CD14-positive monocyte (primary cell): ENCODE measurements at regions not wholly inside any gene's neighbourhood (a gene's known extent, or its start where the extent isn't known, plus 50 kb on each side); places are given as distances from the start of the nearest gene placed in this dataset.
A peak's percentile ranks its signal among the peaks of the same experiment; 100 is the strongest.
"Not testable (repeated sequence)": the region's sequence is repeated elsewhere in the genome, so short reads cannot be mapped to it uniquely, and the experiment has no call there.

Source experiments
- DNase-seq, 3 donors: peaks; one replicate each; pipeline ENCODE4 v3.0.0-alpha.2; 2011 to 2022
- H2AFZ ChIP-seq: 2 replicates; pipeline ENCODE4 v1.6.0; 2012; ENCODE audit warnings: mild to moderate bottlenecking, low read depth, low read length, inconsistent platforms; ENCODE audit not compliant: insufficient read depth, poor library complexity, severe bottlenecking
- H3K27ac ChIP-seq, 2 donors: 1 replicate in 1 of 2; 2 replicates in 1 of 2; pipeline ENCODE4 v1.5.1; 2012 to 2013; ENCODE audit warnings: low read length in 2 of 2, control low read depth in 1 of 2, inconsistent platforms in 1 of 2, low read depth in 1 of 2, mild to moderate bottlenecking in 1 of 2
- H3K27me3 ChIP-seq, 2 donors: one replicate each; pipeline versions ENCODE4 v1.6.0 to v1.6.1; 2011 to 2013; ENCODE audit warnings: low read length in 2 of 2; ENCODE audit not compliant: control insufficient read depth in 2 of 2, insufficient read depth in 2 of 2
- H3K36me3 ChIP-seq, 2 donors: replicated peaks in 1 of 2; 1 replicate in 1 of 2; 2 replicates in 1 of 2; pipeline versions ENCODE4 v1.5.1 to v1.6.1; 2012 to 2013; ENCODE audit warnings: low read length in 2 of 2, control low read depth in 1 of 2, inconsistent platforms in 1 of 2, mild to moderate bottlenecking in 1 of 2; ENCODE audit not compliant: insufficient read depth in 2 of 2, control insufficient read depth in 1 of 2
- H3K4me1 ChIP-seq, 2 donors: 1 replicate in 1 of 2; 2 replicates in 1 of 2; pipeline versions ENCODE4 v1.5.1 to v1.6.1; 2012 to 2013; ENCODE audit warnings: low read length in 2 of 2, control low read depth in 1 of 2, inconsistent platforms in 1 of 2, mild to moderate bottlenecking in 1 of 2, moderate library complexity in 1 of 2; ENCODE audit not compliant: insufficient read depth in 2 of 2, control insufficient read depth in 1 of 2
- H3K4me2 ChIP-seq: replicated peaks from 2 replicates; pipeline ENCODE3; 2012; ENCODE audit warnings: low read length, moderate library complexity, mild to moderate bottlenecking; ENCODE audit not compliant: poor library complexity, severe bottlenecking; ENCODE audit errors: extremely low read depth
- H3K4me3 ChIP-seq, 3 experiments: fragments of 200-600 bp in 1 of 3; sonication (generic) in 1 of 3; replicated peaks in 1 of 3; 1 replicate in 2 of 3; 2 replicates in 1 of 3; pipeline ENCODE4 v1.5.1; 2011 to 2013; ENCODE audit warnings: low read length in 3 of 3, mild to moderate bottlenecking in 3 of 3, control low read depth in 2 of 3, low read depth in 2 of 3, inconsistent platforms in 1 of 3, moderate library complexity in 1 of 3
- H3K79me2 ChIP-seq: 2 replicates; pipeline ENCODE4 v1.6.0; 2012; ENCODE audit warnings: mild to moderate bottlenecking, control low read depth, inconsistent platforms, low read length, moderate library complexity; ENCODE audit not compliant: insufficient read depth
- H3K9ac ChIP-seq: 2 replicates; pipeline ENCODE4 v1.6.0; 2017; ENCODE audit warnings: low read length, mild to moderate bottlenecking; ENCODE audit not compliant: insufficient read depth, poor library complexity, severe bottlenecking
- H3K9me3 ChIP-seq, 2 donors: replicated peaks in 1 of 2; 1 replicate in 1 of 2; 2 replicates in 1 of 2; pipeline versions ENCODE4 v1.5.1 to v1.6.1; 2012 to 2013; ENCODE audit warnings: low read length in 2 of 2, control low read depth in 1 of 2; ENCODE audit not compliant: control insufficient read depth in 1 of 2, insufficient read depth in 1 of 2
- H4K20me1 ChIP-seq: 2 replicates; pipeline ENCODE4 v1.6.0; 2012; ENCODE audit warnings: mild to moderate bottlenecking, low read length, control low read depth, moderate library complexity; ENCODE audit not compliant: insufficient read depth
- H3K27ac Mint-ChIP-seq, 7 donors: one replicate each; pipeline ENCODE4 v1.8.0; 2020; ENCODE audit warnings: mild to moderate bottlenecking in 7 of 7, mixed read lengths in 7 of 7, moderate library complexity in 6 of 7, inconsistent platforms in 2 of 7
- H3K27me3 Mint-ChIP-seq, 3 donors: one replicate each; pipeline ENCODE4 v1.8.0; 2021 to 2022; ENCODE audit warnings: low read depth in 3 of 3, mild to moderate bottlenecking in 3 of 3, mixed read lengths in 3 of 3, moderate library complexity in 3 of 3, inconsistent platforms in 1 of 3
- H3K36me3 Mint-ChIP-seq, 2 donors: one replicate each; pipeline ENCODE4 v1.8.0; 2020; ENCODE audit warnings: mixed read lengths in 2 of 2, inconsistent platforms in 1 of 2, mild to moderate bottlenecking in 1 of 2
- H3K4me1 Mint-ChIP-seq: one replicate; pipeline ENCODE4 v1.8.0; 2020; ENCODE audit warnings: mild to moderate bottlenecking, mixed read lengths
- H3K4me3 Mint-ChIP-seq, 2 donors: one replicate each; pipeline ENCODE4 v1.8.0; 2020; ENCODE audit warnings: mild to moderate bottlenecking in 2 of 2, mixed read lengths in 2 of 2, moderate library complexity in 1 of 2
- H3K9me3 Mint-ChIP-seq, 7 donors: one replicate each; pipeline ENCODE4 v1.8.0; 2020 to 2022; ENCODE audit warnings: mixed read lengths in 7 of 7, mild to moderate bottlenecking in 6 of 7, moderate library complexity in 6 of 7, inconsistent platforms in 2 of 7
- CTCF ChIP-seq: fragments of 200-600 bp; IDR thresholded peaks from one replicate; pipeline ENCODE4 v1.8.0; 2022; ENCODE audit warnings: antibody characterized with exemption, mild to moderate bottlenecking
- WGBS: methylation state at CpG from one replicate; pipeline ENCODE4 v1.1.5; 2013; ENCODE audit warnings: missing lambda C conversion rate; ENCODE audit not compliant: insufficient coverage; 5-methylcytosine and 5-hydroxymethylcytosine counted together
- intact Hi-C, 2 donors: fragments of 100-400 bp; cut with micrococcal nuclease; formaldehyde crosslinking; loops; one replicate each; pipeline versions ENCODE4 v1.15.0 to v1.15.1; 2023

DNA sequence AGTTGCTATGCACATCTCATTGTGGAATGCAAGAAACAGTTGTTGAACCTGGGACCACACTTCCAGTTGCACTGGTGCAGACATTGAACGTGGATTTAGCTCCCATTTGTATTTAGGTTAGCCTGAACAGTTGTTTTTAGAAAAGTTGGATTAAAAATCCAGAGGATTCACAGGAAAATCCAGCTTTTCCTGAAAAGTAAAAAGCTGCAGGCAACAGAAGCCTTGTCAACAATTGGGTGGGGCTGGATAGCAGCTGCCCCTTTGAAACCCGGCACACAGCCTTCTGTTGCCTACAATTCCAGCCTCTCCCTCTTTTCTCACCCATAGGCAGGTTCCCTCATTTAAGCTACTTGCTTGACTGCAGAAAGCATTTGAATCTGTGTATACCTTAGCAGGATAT, 165.3 kb upstream of the TBL1XR1 start:
- Mint-ChIP-seq H3K36me3 (no peaks in the 10 kb centered on the region), H3K9me3 (no peaks in the 10 kb centered on the region), H3K27ac (peak overlapping the region in 1 of 7 donors; percentile 50), H3K27me3 (peaks cover 0 to 4% (median 3%) of the 10 kb centered on the region in 3 donors), H3K4me3 (no peak overlapping the region), H3K4me1 (peaks cover 37% of the 10 kb centered on the region)
- no peak for TF ChIP-seq CTCF
- no peaks in the 10 kb centered on the region for H3K79me2 ChIP-seq
- H2AFZ ChIP-seq: no peak overlapping the region
- 90% methylated on average over 2 of the region's 2 CpGs for WGBS
- no peaks in the 10 kb centered on the region for H3K27me3 ChIP-seq
- H3K4me1 ChIP-seq: peaks cover 39 to 44% of the 10 kb centered on the region in 2 donors
- no peaks in the 10 kb centered on the region for H4K20me1 ChIP-seq
- no peak overlapping the region for H3K4me2 ChIP-seq
- H3K9me3 ChIP-seq: no peaks in the 10 kb centered on the region
- H3K9ac ChIP-seq: no peak overlapping the region
- H3K27ac ChIP-seq: peak overlapping the region in 1 of 2 donors; percentile 87
- intact Hi-C loops: loop anchor here (5.0 to 10.0 kb wide), 4 partner anchors 62 to 412 kb away; no protein-coding TSS in a partner anchor
- H3K36me3 ChIP-seq: no peaks in the 10 kb centered on the region
- DNase-seq: no peak
- no peak overlapping the region for H3K4me3 ChIP-seq

GRCh38 chr3:177364236-177364635, 167.0 kb upstream of the TBL1XR1 start:
- peaks cover 1 to 4% (median 3%) of the 10 kb centered on the region in 3 donors for H3K27me3 Mint-ChIP-seq
- H3K4me2 ChIP-seq: no peak overlapping the region
- H3K4me1 ChIP-seq: peaks cover 26 to 28% of the 10 kb centered on the region in 2 donors
- H3K4me3 ChIP-seq: no peak overlapping the region
- no peaks in the 10 kb centered on the region for H3K36me3 Mint-ChIP-seq
- intact Hi-C loops: loop anchor here (5.0 to 10.0 kb wide), 4 partner anchors 61 to 411 kb away; no protein-coding TSS in a partner anchor
- no peaks in the 10 kb centered on the region for H3K9me3 Mint-ChIP-seq
- H2AFZ ChIP-seq: no peak overlapping the region
- no peaks in the 10 kb centered on the region for H3K36me3 ChIP-seq
- H3K9ac ChIP-seq: no peak overlapping the region
- no CpG with 5 or more reads among the region's 4 CpGs for WGBS
- H3K27ac Mint-ChIP-seq: no peak overlapping the region
- H3K4me3 Mint-ChIP-seq: no peak overlapping the region
- H4K20me1 ChIP-seq: no peaks in the 10 kb centered on the region
- H3K4me1 Mint-ChIP-seq: peaks cover 23% of the 10 kb centered on the region
- no peaks in the 10 kb centered on the region for H3K9me3 ChIP-seq
- H3K27me3 ChIP-seq: no peaks in the 10 kb centered on the region
- no peak for TF ChIP-seq CTCF
- DNase-seq: no peak
- no peaks in the 10 kb centered on the region for H3K79me2 ChIP-seq
- no peak overlapping the region for H3K27ac ChIP-seq

- not testable (repeated sequence) for H3K27me3 ChIP-seq, DNase-seq, H3K27ac Mint-ChIP-seq, H3K36me3 ChIP-seq, H3K9me3 ChIP-seq, H3K9ac ChIP-seq, H3K27me3 Mint-ChIP-seq, H3K79me2 ChIP-seq, H3K9me3 Mint-ChIP-seq, H3K27ac ChIP-seq, H3K4me3 ChIP-seq, H3K4me2 ChIP-seq, H4K20me1 ChIP-seq, H3K4me3 Mint-ChIP-seq, H3K36me3 Mint-ChIP-seq, H2AFZ ChIP-seq
- peaks cover 17% of the 10 kb centered on the region in 2 donors for H3K4me1 ChIP-seq
- no CpG with 5 or more reads among the region's 3 CpGs for whole genome bisulfite sequencing
- intact Hi-C loops: loop anchor here in 1 of 2 donors (10.0 kb wide), 3 partner anchors 60 to 410 kb away; no protein-coding TSS in a partner anchor
- H3K4me1 Mint-ChIP-seq: peaks cover 18% of the 10 kb centered on the region
These were observed 168.0 kb upstream of the TBL1XR1 start for GRCh38 chr3:177365294-177365693.
